Transverse colon (tissue), 4 donors: ENCODE measurements at regions not wholly inside any gene's neighbourhood (a gene's known extent, or its start where the extent isn't known, plus 50 kb on each side); places are given as distances from the start of the nearest gene placed in this dataset.
"Not testable (repeated sequence)": the region's sequence is repeated elsewhere in the genome, so short reads cannot be mapped to it uniquely, and the experiment has no call there.

Experiments used
- EP300 ChIP-seq: sonication (generic); formaldehyde crosslinking; IDR thresholded peaks from one replicate; pipeline ENCODE4 v1.6.1; 2017; ENCODE audit warnings: antibody characterized with exemption, low read depth
- POLR2A ChIP-seq: fragments of 450-650 bp; IDR thresholded peaks from one replicate; pipeline ENCODE4 v1.6.1; 2016; ENCODE audit warnings: antibody characterized with exemption, mild to moderate bottlenecking, moderate library complexity
- POLR2AphosphoS5 ChIP-seq, 3 donors: sonication (generic); formaldehyde crosslinking; IDR thresholded peaks; one replicate each; pipeline ENCODE4 v1.6.1; 2016; ENCODE audit warnings: antibody characterized with exemption in 3 of 3
- TF ChIP-seq, protein P1 (sequence below), 5 experiments: fragments of 200-600 bp in 3 of 5; fragments of 450-650 bp in 2 of 5; sonication (generic) in 3 of 5; IDR thresholded peaks; 1 replicate in 2 of 5; 2 replicates in 3 of 5; pipeline ENCODE4 v1.5.1; 2016 to 2017; ENCODE audit warnings: antibody characterized with exemption in 5 of 5, inconsistent platforms in 3 of 5, mild to moderate bottlenecking in 2 of 5, moderate library complexity in 1 of 5

GRCh38 chr16:70037913-70038312, 76.2 kb upstream of the PDPR start:
- TF ChIP-seq POLR2A; EP300; POLR2AphosphoS5 (IDR thresholded peaks at IDR 0.05): not testable (repeated sequence)
- TF ChIP-seq, protein P1, sequence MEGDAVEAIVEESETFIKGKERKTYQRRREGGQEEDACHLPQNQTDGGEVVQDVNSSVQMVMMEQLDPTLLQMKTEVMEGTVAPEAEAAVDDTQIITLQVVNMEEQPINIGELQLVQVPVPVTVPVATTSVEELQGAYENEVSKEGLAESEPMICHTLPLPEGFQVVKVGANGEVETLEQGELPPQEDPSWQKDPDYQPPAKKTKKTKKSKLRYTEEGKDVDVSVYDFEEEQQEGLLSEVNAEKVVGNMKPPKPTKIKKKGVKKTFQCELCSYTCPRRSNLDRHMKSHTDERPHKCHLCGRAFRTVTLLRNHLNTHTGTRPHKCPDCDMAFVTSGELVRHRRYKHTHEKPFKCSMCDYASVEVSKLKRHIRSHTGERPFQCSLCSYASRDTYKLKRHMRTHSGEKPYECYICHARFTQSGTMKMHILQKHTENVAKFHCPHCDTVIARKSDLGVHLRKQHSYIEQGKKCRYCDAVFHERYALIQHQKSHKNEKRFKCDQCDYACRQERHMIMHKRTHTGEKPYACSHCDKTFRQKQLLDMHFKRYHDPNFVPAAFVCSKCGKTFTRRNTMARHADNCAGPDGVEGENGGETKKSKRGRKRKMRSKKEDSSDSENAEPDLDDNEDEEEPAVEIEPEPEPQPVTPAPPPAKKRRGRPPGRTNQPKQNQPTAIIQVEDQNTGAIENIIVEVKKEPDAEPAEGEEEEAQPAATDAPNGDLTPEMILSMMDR (IDR thresholded peaks at IDR 0.05), result not testable (repeated sequence)
